ENCODE measurements at regions not wholly inside any gene's neighbourhood (a gene's known extent, or its start where the extent isn't known, plus 50 kb on each side); places are given as distances from the start of the nearest gene placed in this dataset.

- Mint-ChIP-seq H3K27ac (ENCODE audit: unreplicated experiment) (peak overlapping the region; percentile 26), H3K4me1 (ENCODE audit: low read depth, unreplicated experiment) (peaks cover 7% of the 10 kb centered on the region), H3K9me3 (ENCODE audit: unreplicated experiment) (no peaks in the 10 kb centered on the region), H3K27me3 (ENCODE audit: insufficient read depth, unreplicated experiment) (no peaks in the 10 kb centered on the region), H3K36me3 (ENCODE audit: insufficient read depth, unreplicated experiment) (peaks cover 5% of the 10 kb centered on the region), H3K4me3 (ENCODE audit: unreplicated experiment) (no peak overlapping the region)
- Histone ChIP-seq H3K4me3 (ENCODE audit: low read depth, low read length) (no peak overlapping the region), H3K36me3 (ENCODE audit: control insufficient read depth, insufficient read depth, low read length) (no peaks in the 10 kb centered on the region), H3K27me3 (replicated peaks; ENCODE audit: control insufficient read depth, insufficient read depth, low read length) (no peaks in the 10 kb centered on the region), H3K9me3 (no peaks in the 10 kb centered on the region), H3K4me1 (no peaks in the 10 kb centered on the region)
- BruUV-seq (replicated peaks) = no TSS peak
- no peak for TF ChIP-seq CTCF (IDR thresholded peaks at IDR 0.05; ENCODE audit: insufficient read depth in 1 of 2, low read depth in 1 of 2, low read length in 1 of 2, severe bottlenecking in 1 of 2, unreplicated experiment in 1 of 2)
- ChIA-PET POLR2A (no interaction called here), CTCF (interaction anchor here (0.5 to 0.6 kb wide), 2 partner anchors 23 to 396 kb away, joined by 3 to 4 read pairs; no protein-coding TSS in a partner anchor)
- no peak for DNase-seq
- intact Hi-C loops (cut with micrococcal nuclease; ENCODE audit: unreplicated experiment) = no loop called here
Observed at GRCh38 chr4:3371033-3372001, 70.5 kb upstream of the HGFAC start.

GRCh38 chr4:3372264-3372932 lies 69.4 kb upstream of the HGFAC start:
- Mint-ChIP-seq H3K27ac (ENCODE audit: unreplicated experiment) (no peak overlapping the region), H3K36me3 (ENCODE audit: insufficient read depth, unreplicated experiment) (peaks cover 5% of the 10 kb centered on the region), H3K4me1 (ENCODE audit: low read depth, unreplicated experiment) (peaks cover 7% of the 10 kb centered on the region), H3K4me3 (ENCODE audit: unreplicated experiment) (no peak overlapping the region), H3K27me3 (ENCODE audit: insufficient read depth, unreplicated experiment) (no peaks in the 10 kb centered on the region), H3K9me3 (ENCODE audit: unreplicated experiment) (no peaks in the 10 kb centered on the region)
- ChIA-PET POLR2A (no interaction called here), CTCF (no interaction called here)
- no peaks in the 10 kb centered on the region; the same call in 1 of the 2 replicates for H3K36me3 ChIP-seq (ENCODE audit: control insufficient read depth, insufficient read depth, low read length)
- BruUV-seq (replicated peaks) = no TSS peak
- H3K4me1 ChIP-seq = no peaks in the 10 kb centered on the region
- H3K4me3 ChIP-seq (ENCODE audit: low read depth, low read length) = no peak overlapping the region
- TF ChIP-seq CTCF (IDR thresholded peaks at IDR 0.05; ENCODE audit: insufficient read depth in 1 of 2, low read depth in 1 of 2, low read length in 1 of 2, severe bottlenecking in 1 of 2, unreplicated experiment in 1 of 2) = no peak
- no peak for DNase-seq
- intact Hi-C loops (cut with micrococcal nuclease; ENCODE audit: unreplicated experiment) = no loop called here
- H3K9me3 ChIP-seq = no peaks in the 10 kb centered on the region
- H3K27me3 ChIP-seq (replicated peaks; ENCODE audit: control insufficient read depth, insufficient read depth, low read length) = no peaks in the 10 kb centered on the region

GRCh38 chr4:3372933-3373465 lies 68.8 kb upstream of the HGFAC start:
- H3K4me1 ChIP-seq = no peaks in the 10 kb centered on the region
- TF ChIP-seq CTCF (IDR thresholded peaks at IDR 0.05; ENCODE audit: insufficient read depth in 1 of 2, low read depth in 1 of 2, low read length in 1 of 2, severe bottlenecking in 1 of 2, unreplicated experiment in 1 of 2) = no peak
- DNase-seq = no peak
- H3K36me3 ChIP-seq (ENCODE audit: control insufficient read depth, insufficient read depth, low read length) = no peaks in the 10 kb centered on the region; the same call in 1 of the 2 replicates
- intact Hi-C loops (cut with micrococcal nuclease; ENCODE audit: unreplicated experiment) = no loop called here
- Mint-ChIP-seq H3K27ac (ENCODE audit: unreplicated experiment) (no peak overlapping the region), H3K27me3 (ENCODE audit: insufficient read depth, unreplicated experiment) (no peaks in the 10 kb centered on the region), H3K9me3 (ENCODE audit: unreplicated experiment) (no peaks in the 10 kb centered on the region), H3K4me1 (ENCODE audit: low read depth, unreplicated experiment) (peaks cover 7% of the 10 kb centered on the region), H3K4me3 (ENCODE audit: unreplicated experiment) (no peak overlapping the region), H3K36me3 (ENCODE audit: insufficient read depth, unreplicated experiment) (peaks cover 7% of the 10 kb centered on the region)
- H3K4me3 ChIP-seq (ENCODE audit: low read depth, low read length) = no peak overlapping the region
- ChIA-PET POLR2A (no interaction called here), CTCF (no interaction called here)
- H3K27me3 ChIP-seq (replicated peaks; ENCODE audit: control insufficient read depth, insufficient read depth, low read length) = no peaks in the 10 kb centered on the region
- no TSS peak for BruUV-seq (replicated peaks)
- no peaks in the 10 kb centered on the region for H3K9me3 ChIP-seq
